ENCODE measurements at regions not wholly inside any gene's neighbourhood (a gene's known extent, or its start where the extent isn't known, plus 50 kb on each side); places are given as distances from the start of the nearest gene placed in this dataset.

- no peak for DNase-seq
Observed at GRCh38 chr14:85236296-85236695, 293.6 kb upstream of the FLRT2 start.

- no peak for DNase-seq
Observed at GRCh38 chr14:85239791-85240190, 290.2 kb upstream of the FLRT2 start.

- no peak for DNase-seq
Observed at GRCh38 chr14:85241022-85241855, 288.7 kb upstream of the FLRT2 start.

GRCh38 chr14:85242666-85243065 lies 287.3 kb upstream of the FLRT2 start:
- DNase-seq = no peak

GRCh38 chr14:85243321-85243720 lies 286.6 kb upstream of the FLRT2 start:
- DNase-seq = no peak

- DNase-seq = no peak
Observed at GRCh38 chr14:85247071-85247470, 282.9 kb upstream of the FLRT2 start.

- no peak for DNase-seq
Observed at GRCh38 chr14:85248881-85249635, 280.9 kb upstream of the FLRT2 start.

GRCh38 chr14:85250414-85251189 lies 279.3 kb upstream of the FLRT2 start:
- DNase-seq = no peak

GRCh38 chr14:85252011-85252410 lies 277.9 kb upstream of the FLRT2 start:
- DNase-seq = no peak

GRCh38 chr14:85254711-85255110 lies 275.2 kb upstream of the FLRT2 start:
- DNase-seq = no peak

- no peak for DNase-seq
Observed at GRCh38 chr14:85257287-85257686, 272.7 kb upstream of the FLRT2 start.

- DNase-seq = no peak
Observed at GRCh38 chr14:85263916-85264675, 265.8 kb upstream of the FLRT2 start.

- peak; percentile 32 for DNase-seq
Observed at GRCh38 chr14:85273099-85273677, 256.8 kb upstream of the FLRT2 start.

- no peak for DNase-seq
Observed at GRCh38 chr14:85273952-85274351, 256.0 kb upstream of the FLRT2 start.

- DNase-seq = no peak
Observed at GRCh38 chr14:85276161-85276978, 253.6 kb upstream of the FLRT2 start.

GRCh38 chr14:85276979-85277228 lies 253.0 kb upstream of the FLRT2 start:
- DNase-seq = no peak

- no peak for DNase-seq
Observed at GRCh38 chr14:85279407-85279806, 250.5 kb upstream of the FLRT2 start.

- DNase-seq = no peak
Observed at GRCh38 chr14:85280074-85280473, 249.9 kb upstream of the FLRT2 start.

- no peak for DNase-seq
Observed at GRCh38 chr14:85281921-85282320, 248.0 kb upstream of the FLRT2 start.

- no peak for DNase-seq
Observed at GRCh38 chr14:85288041-85288440, 241.9 kb upstream of the FLRT2 start.

- DNase-seq = no peak
Observed at GRCh38 chr14:85291731-85292130, 238.2 kb upstream of the FLRT2 start.

Measured in NCI-H1048 (cell line).